ENCODE measurements at regions not wholly inside any gene's neighbourhood (a gene's known extent, or its start where the extent isn't known, plus 50 kb on each side); places are given as distances from the start of the nearest gene placed in this dataset. TPM values are rescaled to one million over a fixed set of nuclear protein-coding genes. Genes with fewer than 3 reads are reported as not detected.

DNA sequence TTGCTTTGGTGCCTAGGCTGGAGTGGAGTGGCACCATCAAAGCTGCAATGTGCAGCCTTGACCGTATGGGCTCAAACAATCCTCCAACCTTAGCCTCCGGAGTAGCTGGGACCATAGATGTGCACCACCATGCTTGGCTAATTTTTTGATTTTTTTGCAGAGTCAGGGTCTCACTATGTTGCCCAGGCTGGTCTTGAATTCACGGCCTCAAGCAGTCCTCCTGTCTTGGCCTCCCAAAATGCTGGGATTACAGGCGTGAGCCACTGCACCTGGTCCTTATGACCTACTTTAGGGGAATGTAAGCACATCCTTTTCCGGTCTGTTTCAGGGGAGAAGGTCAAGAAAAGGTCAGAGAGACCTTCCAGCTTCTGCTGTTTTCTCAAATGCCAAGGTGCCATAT, 53.4 kb upstream of the SPRED2 start:
- ChIA-PET CTCF (no interaction called here), POLR2A (ENCODE audit: low non-redundant PET) (no interaction called here)
- BruUV-seq (replicated peaks) = no TSS peak
- Histone ChIP-seq H3K27ac (ENCODE audit: low read depth, low read length, poor library complexity, severe bottlenecking) (no peak overlapping the region), H3K36me3 (ENCODE audit: insufficient read depth, low read length, poor library complexity, severe bottlenecking) (no peaks in the 10 kb centered on the region), H3K4me1 (ENCODE audit: insufficient read depth, low read length, poor library complexity, severe bottlenecking) (no peaks in the 10 kb centered on the region), H3K4me3 (ENCODE audit: low read depth, low read length, poor library complexity, severe bottlenecking) (no peak overlapping the region), H3K9me3 (ENCODE audit: low read depth, low read length, poor library complexity, severe bottlenecking) (no peaks in the 10 kb centered on the region), H3K27me3 (replicated peaks; ENCODE audit: insufficient read depth, low read depth, low read length, poor library complexity) (no peaks in the 10 kb centered on the region)
- DNase-seq (ENCODE audit: low spot score) = no peak
- no peak for TF ChIP-seq EZH2 (IDR thresholded peaks at IDR 0.05; ENCODE audit: borderline replicate concordance, low read depth, low read length, poor library complexity, severe bottlenecking)
- TF ChIP-seq, protein P1, sequence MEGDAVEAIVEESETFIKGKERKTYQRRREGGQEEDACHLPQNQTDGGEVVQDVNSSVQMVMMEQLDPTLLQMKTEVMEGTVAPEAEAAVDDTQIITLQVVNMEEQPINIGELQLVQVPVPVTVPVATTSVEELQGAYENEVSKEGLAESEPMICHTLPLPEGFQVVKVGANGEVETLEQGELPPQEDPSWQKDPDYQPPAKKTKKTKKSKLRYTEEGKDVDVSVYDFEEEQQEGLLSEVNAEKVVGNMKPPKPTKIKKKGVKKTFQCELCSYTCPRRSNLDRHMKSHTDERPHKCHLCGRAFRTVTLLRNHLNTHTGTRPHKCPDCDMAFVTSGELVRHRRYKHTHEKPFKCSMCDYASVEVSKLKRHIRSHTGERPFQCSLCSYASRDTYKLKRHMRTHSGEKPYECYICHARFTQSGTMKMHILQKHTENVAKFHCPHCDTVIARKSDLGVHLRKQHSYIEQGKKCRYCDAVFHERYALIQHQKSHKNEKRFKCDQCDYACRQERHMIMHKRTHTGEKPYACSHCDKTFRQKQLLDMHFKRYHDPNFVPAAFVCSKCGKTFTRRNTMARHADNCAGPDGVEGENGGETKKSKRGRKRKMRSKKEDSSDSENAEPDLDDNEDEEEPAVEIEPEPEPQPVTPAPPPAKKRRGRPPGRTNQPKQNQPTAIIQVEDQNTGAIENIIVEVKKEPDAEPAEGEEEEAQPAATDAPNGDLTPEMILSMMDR (conservative IDR thresholded peaks at IDR 0.05; ENCODE audit: low read depth, low read length) = no peak
- intact Hi-C loops (cut with micrococcal nuclease; ENCODE audit: unreplicated experiment) = no loop called here

DNA sequence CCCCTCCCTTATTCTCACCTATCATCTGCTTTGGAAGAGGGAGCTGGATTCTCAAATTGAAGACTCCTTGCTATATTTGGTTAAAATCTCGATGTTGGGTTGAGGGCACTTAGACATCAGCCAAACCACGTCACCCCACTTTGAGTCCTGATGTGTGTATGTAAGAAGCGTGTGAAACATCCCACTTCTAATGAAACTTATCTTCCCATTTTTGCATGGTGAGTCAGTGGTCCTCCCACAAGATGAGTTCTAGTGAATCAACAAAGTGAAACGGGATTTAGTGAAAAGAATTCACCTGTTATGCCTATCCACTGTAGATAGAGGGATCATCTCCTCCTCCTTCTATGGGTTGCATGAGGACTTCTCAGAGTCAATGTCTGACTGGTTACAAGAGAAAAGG, 51.4 kb upstream of the SPRED2 start:
- Histone ChIP-seq H3K4me1 (ENCODE audit: insufficient read depth, low read length, poor library complexity, severe bottlenecking) (no peaks in the 10 kb centered on the region), H3K27me3 (replicated peaks; ENCODE audit: insufficient read depth, low read depth, low read length, poor library complexity) (no peaks in the 10 kb centered on the region), H3K9me3 (ENCODE audit: low read depth, low read length, poor library complexity, severe bottlenecking) (no peaks in the 10 kb centered on the region), H3K27ac (ENCODE audit: low read depth, low read length, poor library complexity, severe bottlenecking) (no peak overlapping the region), H3K4me3 (ENCODE audit: low read depth, low read length, poor library complexity, severe bottlenecking) (no peak overlapping the region), H3K36me3 (ENCODE audit: insufficient read depth, low read length, poor library complexity, severe bottlenecking) (no peaks in the 10 kb centered on the region)
- TF ChIP-seq, protein P1 (conservative IDR thresholded peaks at IDR 0.05; ENCODE audit: low read depth, low read length) = no peak
- TF ChIP-seq EZH2 (IDR thresholded peaks at IDR 0.05; ENCODE audit: borderline replicate concordance, low read depth, low read length, poor library complexity, severe bottlenecking) = no peak
- BruUV-seq (replicated peaks) = no TSS peak
- ChIA-PET CTCF (no interaction called here), POLR2A (ENCODE audit: low non-redundant PET) (no interaction called here)
- intact Hi-C loops (cut with micrococcal nuclease; ENCODE audit: unreplicated experiment) = no loop called here
- DNase-seq (ENCODE audit: low spot score) = no peak

DNA sequence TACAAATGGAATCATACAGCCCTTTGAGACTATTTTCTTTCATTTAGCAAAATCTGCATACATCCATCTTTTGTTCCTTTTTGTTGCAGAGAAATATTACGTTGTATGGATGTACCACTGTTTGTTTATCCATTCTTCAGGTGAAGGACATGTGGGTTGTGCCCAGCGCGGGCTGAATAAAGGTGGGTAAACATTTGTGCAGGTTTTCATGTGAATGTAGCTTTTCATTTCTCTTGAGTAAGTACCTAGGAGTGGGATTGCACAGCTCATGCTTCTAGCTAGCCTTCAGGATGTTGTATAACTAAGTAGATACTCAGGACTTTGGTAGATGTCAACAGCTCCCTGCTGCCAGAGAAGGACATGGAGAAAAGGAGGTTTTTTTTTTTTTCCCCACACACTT, 50.6 kb upstream of the SPRED2 start:
- TF ChIP-seq, protein P1 (conservative IDR thresholded peaks at IDR 0.05; ENCODE audit: low read depth, low read length) = no peak
- TF ChIP-seq EZH2 (IDR thresholded peaks at IDR 0.05; ENCODE audit: borderline replicate concordance, low read depth, low read length, poor library complexity, severe bottlenecking) = no peak
- ChIA-PET CTCF (interaction anchor here (0.7 kb wide), 1 partner anchor 131 kb away, joined by 5 read pairs; no protein-coding TSS in a partner anchor), POLR2A (ENCODE audit: low non-redundant PET) (no interaction called here)
- no peaks in the 10 kb centered on the region for H3K36me3 ChIP-seq (ENCODE audit: insufficient read depth, low read length, poor library complexity, severe bottlenecking)
- no peaks in the 10 kb centered on the region for H3K27me3 ChIP-seq (replicated peaks; ENCODE audit: insufficient read depth, low read depth, low read length, poor library complexity)
- no peak overlapping the region for H3K27ac ChIP-seq (ENCODE audit: low read depth, low read length, poor library complexity, severe bottlenecking)
- BruUV-seq (replicated peaks) = no TSS peak
- H3K9me3 ChIP-seq (ENCODE audit: low read depth, low read length, poor library complexity, severe bottlenecking) = no peaks in the 10 kb centered on the region
- DNase-seq (ENCODE audit: low spot score) = no peak
- no peaks in the 10 kb centered on the region for H3K4me1 ChIP-seq (ENCODE audit: insufficient read depth, low read length, poor library complexity, severe bottlenecking)
- intact Hi-C loops (cut with micrococcal nuclease; ENCODE audit: unreplicated experiment) = no loop called here
- H3K4me3 ChIP-seq (ENCODE audit: low read depth, low read length, poor library complexity, severe bottlenecking) = no peak overlapping the region

Small RNAs in the stretch of these regions (microRNA-seq; reads per million reads assigned to microRNA genes)
- not detected for gene MIR4778
